ENCODE measurements at regions not wholly inside any gene's neighbourhood (a gene's known extent, or its start where the extent isn't known, plus 50 kb on each side); places are given as distances from the start of the nearest gene placed in this dataset.

DNA sequence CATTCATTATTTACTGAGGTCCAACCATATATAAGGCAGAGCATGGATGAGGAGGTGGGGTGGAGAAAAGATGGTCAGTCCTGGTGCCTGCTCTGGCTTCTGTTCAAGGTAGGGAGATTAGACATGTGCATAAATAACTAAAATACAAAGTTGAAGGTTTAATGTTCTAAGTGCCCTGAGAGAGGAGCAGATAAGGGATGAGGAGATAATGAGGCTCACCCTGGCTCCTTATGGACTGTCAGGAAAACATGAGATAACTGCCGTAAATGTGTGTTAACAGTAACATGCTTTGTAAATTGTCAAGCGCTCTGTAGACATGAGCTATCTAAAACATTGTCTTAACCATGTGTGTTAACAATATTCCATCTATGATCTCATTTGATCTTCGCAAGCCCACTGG lies 474.6 kb upstream of the USP24 start:
- Histone ChIP-seq H3K9me3 (ENCODE audit: insufficient read depth, low read length) (no peaks in the 10 kb centered on the region), H3K4me3 (ENCODE audit: low read length) (no peak overlapping the region), H3K36me3 (replicated peaks; ENCODE audit: low read depth, low read length) (no peaks in the 10 kb centered on the region), H3K27me3 (ENCODE audit: low read depth, low read length) (no peaks in the 10 kb centered on the region), H2AFZ (ENCODE audit: low read depth, low read length) (no peak overlapping the region), H3K9ac (ENCODE audit: low read length) (no peak overlapping the region), H3K27ac (ENCODE audit: low read length) (no peak overlapping the region), H4K20me1 (ENCODE audit: insufficient read depth, low read length) (no peaks in the 10 kb centered on the region), H3K4me2 (ENCODE audit: low read length) (no peak overlapping the region), H3K79me2 (ENCODE audit: low read length) (no peaks in the 10 kb centered on the region), H3K4me1 (ENCODE audit: low read length) (no peaks in the 10 kb centered on the region)
- TF ChIP-seq, protein P1, sequence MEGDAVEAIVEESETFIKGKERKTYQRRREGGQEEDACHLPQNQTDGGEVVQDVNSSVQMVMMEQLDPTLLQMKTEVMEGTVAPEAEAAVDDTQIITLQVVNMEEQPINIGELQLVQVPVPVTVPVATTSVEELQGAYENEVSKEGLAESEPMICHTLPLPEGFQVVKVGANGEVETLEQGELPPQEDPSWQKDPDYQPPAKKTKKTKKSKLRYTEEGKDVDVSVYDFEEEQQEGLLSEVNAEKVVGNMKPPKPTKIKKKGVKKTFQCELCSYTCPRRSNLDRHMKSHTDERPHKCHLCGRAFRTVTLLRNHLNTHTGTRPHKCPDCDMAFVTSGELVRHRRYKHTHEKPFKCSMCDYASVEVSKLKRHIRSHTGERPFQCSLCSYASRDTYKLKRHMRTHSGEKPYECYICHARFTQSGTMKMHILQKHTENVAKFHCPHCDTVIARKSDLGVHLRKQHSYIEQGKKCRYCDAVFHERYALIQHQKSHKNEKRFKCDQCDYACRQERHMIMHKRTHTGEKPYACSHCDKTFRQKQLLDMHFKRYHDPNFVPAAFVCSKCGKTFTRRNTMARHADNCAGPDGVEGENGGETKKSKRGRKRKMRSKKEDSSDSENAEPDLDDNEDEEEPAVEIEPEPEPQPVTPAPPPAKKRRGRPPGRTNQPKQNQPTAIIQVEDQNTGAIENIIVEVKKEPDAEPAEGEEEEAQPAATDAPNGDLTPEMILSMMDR (IDR thresholded peaks at IDR 0.05; ENCODE audit: low read depth, low read length): no peak
- no peak for TF ChIP-seq EZH2phosphoT487 (IDR thresholded peaks at IDR 0.05; ENCODE audit: low read depth)

GRCh38 chr1:55685560-55685959 lies 470.4 kb upstream of the USP24 start:
- Histone ChIP-seq H3K27me3 (ENCODE audit: low read depth, low read length) (no peaks in the 10 kb centered on the region), H3K4me3 (ENCODE audit: low read length) (no peak overlapping the region), H3K27ac (ENCODE audit: low read length) (no peak overlapping the region), H3K4me1 (ENCODE audit: low read length) (no peaks in the 10 kb centered on the region), H2AFZ (ENCODE audit: low read depth, low read length) (no peak overlapping the region), H3K9me3 (ENCODE audit: insufficient read depth, low read length) (no peaks in the 10 kb centered on the region), H3K9ac (ENCODE audit: low read length) (no peak overlapping the region), H3K4me2 (ENCODE audit: low read length) (no peak overlapping the region), H4K20me1 (ENCODE audit: insufficient read depth, low read length) (no peaks in the 10 kb centered on the region), H3K36me3 (replicated peaks; ENCODE audit: low read depth, low read length) (no peaks in the 10 kb centered on the region), H3K79me2 (ENCODE audit: low read length) (no peaks in the 10 kb centered on the region)
- TF ChIP-seq, protein P1 (IDR thresholded peaks at IDR 0.05; ENCODE audit: low read depth, low read length): no peak
- no peak for TF ChIP-seq EZH2phosphoT487 (IDR thresholded peaks at IDR 0.05; ENCODE audit: low read depth)

DNA sequence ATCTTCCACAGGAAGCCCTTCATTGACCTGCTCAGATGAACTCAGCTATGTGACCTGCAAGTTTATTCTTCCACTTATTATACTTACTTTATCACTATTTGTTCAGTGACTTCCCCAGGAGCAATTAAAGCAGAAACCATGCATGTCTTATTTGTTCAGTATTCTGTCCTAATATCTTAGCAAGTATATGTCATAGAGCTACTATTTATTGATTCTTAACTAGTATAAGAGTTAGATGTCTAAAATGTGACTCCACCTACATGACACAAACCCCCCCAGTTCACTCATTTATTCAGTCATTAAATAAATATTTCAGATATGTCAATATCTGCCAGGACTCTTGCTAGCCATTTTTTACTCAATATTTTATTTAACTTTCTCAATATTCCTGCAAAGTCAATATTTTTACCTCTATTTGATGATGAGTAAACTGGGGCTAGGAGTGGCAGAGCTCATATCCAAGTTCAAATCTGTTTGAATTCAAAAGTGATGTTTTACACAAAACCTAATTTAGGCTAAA lies 469.0 kb upstream of the USP24 start:
- no peak overlapping the region for H2AFZ ChIP-seq (ENCODE audit: low read depth, low read length)
- no peaks in the 10 kb centered on the region for H4K20me1 ChIP-seq (ENCODE audit: insufficient read depth, low read length)
- H3K27ac ChIP-seq (ENCODE audit: low read length): no peak overlapping the region
- H3K4me2 ChIP-seq (ENCODE audit: low read length): no peak overlapping the region
- H3K36me3 ChIP-seq (replicated peaks; ENCODE audit: low read depth, low read length): no peaks in the 10 kb centered on the region
- no peaks in the 10 kb centered on the region for H3K27me3 ChIP-seq (ENCODE audit: low read depth, low read length)
- no peak overlapping the region for H3K4me3 ChIP-seq (ENCODE audit: low read length)
- H3K9me3 ChIP-seq (ENCODE audit: insufficient read depth, low read length): no peaks in the 10 kb centered on the region
- no peaks in the 10 kb centered on the region for H3K79me2 ChIP-seq (ENCODE audit: low read length)
- no peaks in the 10 kb centered on the region for H3K4me1 ChIP-seq (ENCODE audit: low read length)
- H3K9ac ChIP-seq (ENCODE audit: low read length): no peak overlapping the region
- TF ChIP-seq, protein P1 (IDR thresholded peaks at IDR 0.05; ENCODE audit: low read depth, low read length): no peak
- no peak for TF ChIP-seq EZH2phosphoT487 (IDR thresholded peaks at IDR 0.05; ENCODE audit: low read depth)

GRCh38 chr1:55682198-55682597 lies 467.0 kb upstream of the USP24 start:
- Histone ChIP-seq H3K4me2 (ENCODE audit: low read length) (no peak overlapping the region), H3K4me3 (ENCODE audit: low read length) (no peak overlapping the region), H4K20me1 (ENCODE audit: insufficient read depth, low read length) (no peaks in the 10 kb centered on the region), H2AFZ (ENCODE audit: low read depth, low read length) (no peak overlapping the region), H3K4me1 (ENCODE audit: low read length) (no peaks in the 10 kb centered on the region), H3K79me2 (ENCODE audit: low read length) (no peaks in the 10 kb centered on the region), H3K27me3 (ENCODE audit: low read depth, low read length) (no peaks in the 10 kb centered on the region), H3K9ac (ENCODE audit: low read length) (no peak overlapping the region), H3K27ac (ENCODE audit: low read length) (no peak overlapping the region), H3K36me3 (replicated peaks; ENCODE audit: low read depth, low read length) (no peaks in the 10 kb centered on the region), H3K9me3 (ENCODE audit: insufficient read depth, low read length) (no peaks in the 10 kb centered on the region)
- TF ChIP-seq, protein P1 (IDR thresholded peaks at IDR 0.05; ENCODE audit: low read depth, low read length): no peak
- no peak for TF ChIP-seq EZH2phosphoT487 (IDR thresholded peaks at IDR 0.05; ENCODE audit: low read depth)

Measured in OCI-LY3 (cell line).